OCI-LY3 (cell line): ENCODE measurements at regions not wholly inside any gene's neighbourhood (a gene's known extent, or its start where the extent isn't known, plus 50 kb on each side); places are given as distances from the start of the nearest gene placed in this dataset.

Experiments used
- H2AFZ ChIP-seq: fragments of 200-600, 300-600 bp; shearing (Covaris generic); 2 replicates; pipeline ENCODE4 v1.6.0; 2014; ENCODE audit warnings: antibody characterized with exemption, low read depth, low read length
- H3K27ac ChIP-seq: fragments of 200-600, 300-600 bp; sonication (generic); 2 replicates; pipeline ENCODE4 v1.5.1; 2014; ENCODE audit warnings: mild to moderate bottlenecking, low read length, moderate library complexity, mixed read lengths
- H3K27me3 ChIP-seq: fragments of 200-600, 300-600 bp; sonication (generic); 2 replicates; pipeline ENCODE4 v1.6.1; 2014; ENCODE audit warnings: low read depth, low read length, mixed read lengths
- H3K36me3 ChIP-seq: fragments of 200-600, 300-600 bp; sonication (generic); replicated peaks from 2 replicates; pipeline ENCODE3; 2014; ENCODE audit warnings: low read depth, low read length, mixed read lengths
- H3K4me1 ChIP-seq: fragments of 300-600, 200-600 bp; sonication (generic); 2 replicates; pipeline ENCODE4 v1.6.1; 2014; ENCODE audit warnings: low read length, mixed read lengths
- H3K4me2 ChIP-seq: fragments of 200-600, 300-600 bp; sonication (generic); 2 replicates; pipeline ENCODE4 v1.6.1; 2014; ENCODE audit warnings: low read length, mixed read lengths
- H3K4me3 ChIP-seq: fragments of 300-600, 200-600 bp; sonication (generic); 2 replicates; pipeline ENCODE4 v1.5.1; 2014; ENCODE audit warnings: antibody characterized with exemption, mild to moderate bottlenecking, low read length, moderate library complexity
- H3K79me2 ChIP-seq: fragments of 300-600, 200-600 bp; shearing (Covaris generic); 2 replicates; pipeline ENCODE4 v1.6.1; 2014; ENCODE audit warnings: mild to moderate bottlenecking, low read length, mixed read lengths
- H3K9ac ChIP-seq: fragments of 300-600, 200-600 bp; shearing (Covaris generic); 2 replicates; pipeline ENCODE4 v1.6.0; 2014; ENCODE audit warnings: mild to moderate bottlenecking, low read length, moderate library complexity
- H3K9me3 ChIP-seq: fragments of 200-600, 300-600 bp; shearing (Covaris generic); 2 replicates; pipeline ENCODE4 v1.6.1; 2014; ENCODE audit warnings: low read length, mixed read lengths; ENCODE audit not compliant: insufficient read depth
- H4K20me1 ChIP-seq: fragments of 200-600, 300-600 bp; sonication (generic); 2 replicates; pipeline ENCODE4 v1.6.1; 2016; ENCODE audit warnings: low read length, mixed read lengths; ENCODE audit not compliant: insufficient read depth
- EZH2phosphoT487 ChIP-seq: fragments of 200-600 bp; shearing (Covaris generic); IDR thresholded peaks from 2 replicates; pipeline ENCODE4 v1.6.1; 2018; ENCODE audit warnings: antibody characterized with exemption, mixed run types, low read depth
- TF ChIP-seq, protein P1 (sequence below): fragments of 200-600, 300-600 bp; sonication (generic); IDR thresholded peaks from 2 replicates; pipeline ENCODE4 v1.5.1; 2014; ENCODE audit warnings: antibody characterized with exemption, low read length, low read depth

- Histone ChIP-seq H3K27me3 (no peaks in the 10 kb centered on the region), H3K36me3 (no peaks in the 10 kb centered on the region), H3K9ac (no peak overlapping the region), H3K9me3 (no peaks in the 10 kb centered on the region), H3K4me2 (no peak overlapping the region), H3K27ac (no peak overlapping the region), H3K4me3 (no peak overlapping the region), H3K4me1 (no peaks in the 10 kb centered on the region), H2AFZ (no peak overlapping the region), H4K20me1 (no peaks in the 10 kb centered on the region), H3K79me2 (no peaks in the 10 kb centered on the region)
- no peak for TF ChIP-seq EZH2phosphoT487
- TF ChIP-seq, protein P1, sequence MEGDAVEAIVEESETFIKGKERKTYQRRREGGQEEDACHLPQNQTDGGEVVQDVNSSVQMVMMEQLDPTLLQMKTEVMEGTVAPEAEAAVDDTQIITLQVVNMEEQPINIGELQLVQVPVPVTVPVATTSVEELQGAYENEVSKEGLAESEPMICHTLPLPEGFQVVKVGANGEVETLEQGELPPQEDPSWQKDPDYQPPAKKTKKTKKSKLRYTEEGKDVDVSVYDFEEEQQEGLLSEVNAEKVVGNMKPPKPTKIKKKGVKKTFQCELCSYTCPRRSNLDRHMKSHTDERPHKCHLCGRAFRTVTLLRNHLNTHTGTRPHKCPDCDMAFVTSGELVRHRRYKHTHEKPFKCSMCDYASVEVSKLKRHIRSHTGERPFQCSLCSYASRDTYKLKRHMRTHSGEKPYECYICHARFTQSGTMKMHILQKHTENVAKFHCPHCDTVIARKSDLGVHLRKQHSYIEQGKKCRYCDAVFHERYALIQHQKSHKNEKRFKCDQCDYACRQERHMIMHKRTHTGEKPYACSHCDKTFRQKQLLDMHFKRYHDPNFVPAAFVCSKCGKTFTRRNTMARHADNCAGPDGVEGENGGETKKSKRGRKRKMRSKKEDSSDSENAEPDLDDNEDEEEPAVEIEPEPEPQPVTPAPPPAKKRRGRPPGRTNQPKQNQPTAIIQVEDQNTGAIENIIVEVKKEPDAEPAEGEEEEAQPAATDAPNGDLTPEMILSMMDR: no peak
These were observed 128.5 kb upstream of the CDH10 start for GRCh38 chr5:24773261-24773660.

GRCh38 chr5:24767086-24767485 lies 122.3 kb upstream of the CDH10 start:
- no peak overlapping the region for H3K27ac ChIP-seq
- H4K20me1 ChIP-seq: no peaks in the 10 kb centered on the region
- H3K27me3 ChIP-seq: no peaks in the 10 kb centered on the region
- no peak overlapping the region for H3K4me3 ChIP-seq
- H3K9me3 ChIP-seq: no peaks in the 10 kb centered on the region
- H3K9ac ChIP-seq: no peak overlapping the region
- TF ChIP-seq EZH2phosphoT487: no peak
- TF ChIP-seq, protein P1: no peak
- no peaks in the 10 kb centered on the region for H3K36me3 ChIP-seq
- H3K4me1 ChIP-seq: no peaks in the 10 kb centered on the region
- no peak overlapping the region for H2AFZ ChIP-seq
- H3K79me2 ChIP-seq: no peaks in the 10 kb centered on the region
- H3K4me2 ChIP-seq: no peak overlapping the region

DNA sequence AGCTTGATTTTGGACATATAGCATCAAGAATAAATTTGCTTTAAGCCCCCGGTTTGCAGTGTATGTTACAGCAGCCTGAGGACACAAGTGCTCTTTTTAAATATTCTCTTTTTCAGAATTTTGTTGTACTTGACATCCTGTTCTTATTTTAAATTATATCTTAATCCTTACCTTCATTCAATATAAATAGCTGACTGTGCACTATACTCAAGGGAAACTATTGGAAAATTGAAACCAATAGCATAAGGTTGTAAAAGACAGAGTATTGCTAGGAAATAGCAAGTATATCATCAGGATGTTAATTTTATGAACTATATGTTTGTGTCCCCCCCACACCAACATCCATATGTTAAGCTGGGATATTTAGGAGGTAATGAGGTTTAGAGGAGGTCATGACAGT lies 120.4 kb upstream of the CDH10 start:
- no peaks in the 10 kb centered on the region for H3K4me1 ChIP-seq
- H3K27ac ChIP-seq: no peak overlapping the region
- H3K4me3 ChIP-seq: no peak overlapping the region
- H3K27me3 ChIP-seq: no peaks in the 10 kb centered on the region
- H3K9me3 ChIP-seq: no peaks in the 10 kb centered on the region
- no peak overlapping the region for H3K9ac ChIP-seq
- H3K79me2 ChIP-seq: no peaks in the 10 kb centered on the region
- no peaks in the 10 kb centered on the region for H3K36me3 ChIP-seq
- no peak for TF ChIP-seq EZH2phosphoT487
- TF ChIP-seq, protein P1: no peak
- H3K4me2 ChIP-seq: no peak overlapping the region
- H2AFZ ChIP-seq: no peak overlapping the region
- no peaks in the 10 kb centered on the region for H4K20me1 ChIP-seq

DNA sequence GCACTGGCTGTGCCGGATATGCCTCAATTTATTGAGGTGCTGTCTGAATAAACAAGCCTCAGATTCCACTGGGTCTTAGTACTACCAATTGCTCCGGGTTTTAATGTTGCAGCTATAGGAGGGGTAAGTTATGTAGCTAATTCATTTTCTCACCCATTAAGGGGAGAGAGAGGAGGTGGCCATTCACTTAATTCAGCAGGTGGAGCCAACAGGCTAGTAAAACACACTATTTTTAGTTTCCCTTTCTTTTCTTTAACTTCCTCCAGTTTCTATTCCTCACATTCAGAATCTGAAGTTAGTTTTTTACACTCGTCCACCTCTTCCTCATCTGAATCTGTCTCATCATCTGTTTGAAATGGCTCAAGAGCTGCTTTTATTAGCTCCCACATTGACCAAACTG lies 105.6 kb upstream of the CDH10 start:
- H2AFZ ChIP-seq: peak overlapping the region; percentile 54; the same call in 1 of the 2 replicates

More for the DNA sequence above, 105.6 kb upstream of the CDH10 start:
- Histone ChIP-seq H3K79me2 (no peaks in the 10 kb centered on the region), H3K27ac (no peak overlapping the region), H3K4me3 (no peak overlapping the region), H3K9me3 (no peaks in the 10 kb centered on the region), H3K36me3 (no peaks in the 10 kb centered on the region), H4K20me1 (no peaks in the 10 kb centered on the region), H3K4me1 (peaks cover 2% of the 10 kb centered on the region; the same call in 1 of the 2 replicates), H3K9ac (no peak overlapping the region), H3K27me3 (no peaks in the 10 kb centered on the region), H3K4me2 (0 out of 2 replicates have a peak overlapping the region, but pooled peaks have one; percentile 6)
- TF ChIP-seq, protein P1: no peak
- no peak for TF ChIP-seq EZH2phosphoT487
